HCEC 1CT (cell line): ENCODE measurements at regions not wholly inside any gene's neighbourhood (a gene's known extent, or its start where the extent isn't known, plus 50 kb on each side); places are given as distances from the start of the nearest gene placed in this dataset.
"Not testable (repeated sequence)": the region's sequence is repeated elsewhere in the genome, so short reads cannot be mapped to it uniquely, and the experiment has no call there.

Source experiments
- DNase-seq: peaks from one replicate; pipeline ENCODE4 v3.0.0-alpha.2; 2017

DNA sequence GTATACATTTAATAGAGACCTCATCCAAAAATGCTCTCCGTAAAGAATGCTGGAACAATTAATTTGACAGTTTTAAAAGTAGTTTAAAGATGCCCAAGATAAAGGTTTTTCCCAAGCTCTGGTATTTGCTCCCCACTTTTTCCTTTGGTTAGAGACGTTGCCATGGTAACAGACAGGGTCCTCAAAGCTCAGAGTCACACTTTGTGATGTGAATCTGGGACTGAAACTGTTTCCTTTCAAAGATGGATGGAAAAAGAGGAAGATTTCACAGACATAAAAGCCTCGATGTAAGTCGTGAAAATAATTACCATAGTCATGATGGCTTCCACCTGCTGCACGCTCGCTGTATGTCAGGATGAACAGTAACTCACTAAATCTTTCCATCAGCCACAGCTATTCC lies 229.5 kb downstream of the MSX2 start:
- no peak for DNase-seq

- peak; percentile 25 for DNase-seq
These were observed 226.9 kb downstream of the MSX2 start for GRCh38 chr5:174951151-174951780.

DNA sequence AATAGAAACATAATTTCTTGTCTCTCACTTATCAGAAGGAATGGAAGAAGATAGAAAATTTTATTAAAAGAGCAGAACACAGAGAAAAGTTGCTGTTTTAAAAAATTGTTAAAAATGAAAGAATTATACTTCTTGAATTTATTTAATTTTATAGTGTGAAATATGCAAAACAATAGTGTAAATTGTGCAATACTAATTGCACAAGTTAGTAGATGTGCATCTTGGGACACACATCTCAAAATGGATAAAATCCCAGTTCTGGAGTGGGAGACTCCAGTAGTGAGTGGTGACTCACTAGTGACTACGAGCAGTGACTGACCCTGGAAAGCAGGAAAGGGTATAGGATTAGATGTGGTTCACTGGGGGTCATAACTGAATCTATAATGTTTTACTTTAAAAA lies 223.2 kb downstream of the MSX2 start:
- no peak for DNase-seq

GRCh38 chr5:174945853-174946252 lies 221.5 kb downstream of the MSX2 start:
- no peak for DNase-seq

GRCh38 chr5:174943785-174944184 lies 219.4 kb downstream of the MSX2 start:
- DNase-seq: no peak

DNA sequence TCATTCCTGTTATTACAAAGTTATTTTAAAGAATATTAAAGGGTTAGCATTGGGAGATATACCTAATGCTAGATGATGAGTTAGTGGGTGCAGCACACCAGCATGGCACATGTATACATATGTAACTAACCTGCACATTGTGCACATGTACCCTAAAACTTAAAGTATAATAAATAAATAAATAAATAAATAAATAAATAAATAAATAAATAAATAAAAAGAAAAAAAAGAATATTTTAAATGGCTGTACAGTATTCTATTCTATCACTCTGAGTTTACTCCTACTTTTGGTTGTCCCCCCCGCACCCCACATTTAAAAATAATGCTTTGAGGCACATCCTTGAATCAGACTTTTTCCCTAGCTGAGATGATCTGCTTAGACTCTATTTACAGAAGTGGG lies 218.6 kb downstream of the MSX2 start:
- DNase-seq: not testable (repeated sequence)

GRCh38 chr5:174937201-174938123 lies 213.1 kb downstream of the MSX2 start:
- no peak for DNase-seq

DNA sequence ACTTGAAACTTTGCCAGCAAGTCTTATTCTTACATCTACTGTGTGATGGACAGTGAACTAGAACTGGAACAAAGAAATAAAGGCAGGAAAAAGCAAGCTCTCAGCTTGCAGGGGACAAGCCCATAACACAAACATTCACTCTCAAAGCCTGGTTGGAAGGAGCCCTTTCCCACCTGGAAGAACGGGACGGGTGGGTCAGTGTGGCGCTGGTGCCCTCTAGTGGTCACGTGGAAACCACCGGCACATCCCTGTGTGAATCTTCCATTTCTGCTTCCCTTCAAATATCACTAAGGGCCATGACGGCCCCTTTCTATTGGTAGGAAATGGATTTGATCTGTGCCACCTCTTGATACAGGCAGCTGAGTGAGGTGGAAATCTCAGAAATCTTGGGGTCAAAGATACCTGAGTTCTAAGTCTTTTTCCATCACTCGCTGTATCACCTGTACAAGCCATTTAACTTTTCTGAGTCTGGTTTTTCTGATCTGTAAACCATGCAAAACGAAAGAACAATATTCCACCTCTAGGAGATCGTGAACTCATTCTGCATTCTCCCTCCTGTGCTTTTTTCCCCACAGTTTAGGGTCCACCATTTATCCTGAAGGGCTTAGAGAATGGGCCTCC lies 211.6 kb downstream of the MSX2 start:
- DNase-seq: peak; percentile 16

DNA sequence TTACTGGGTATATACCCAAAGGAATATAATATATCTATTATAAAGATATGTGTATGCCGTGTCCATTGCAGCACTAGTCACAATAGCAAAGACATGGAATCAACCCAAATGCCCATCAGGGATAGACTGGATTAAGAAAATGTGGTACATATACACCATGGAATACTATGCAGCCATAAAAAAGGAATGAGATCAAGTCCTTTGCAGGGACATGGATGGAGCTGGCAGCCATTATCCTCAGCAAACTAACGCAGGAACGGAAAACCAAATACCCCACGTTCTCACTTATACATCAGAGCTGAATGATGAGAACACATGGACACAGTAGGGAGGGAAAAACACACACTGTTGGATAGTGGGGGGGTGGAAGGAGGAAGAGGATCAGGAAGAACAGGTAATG lies 206.7 kb downstream of the MSX2 start:
- DNase-seq: not testable (repeated sequence)

DNA sequence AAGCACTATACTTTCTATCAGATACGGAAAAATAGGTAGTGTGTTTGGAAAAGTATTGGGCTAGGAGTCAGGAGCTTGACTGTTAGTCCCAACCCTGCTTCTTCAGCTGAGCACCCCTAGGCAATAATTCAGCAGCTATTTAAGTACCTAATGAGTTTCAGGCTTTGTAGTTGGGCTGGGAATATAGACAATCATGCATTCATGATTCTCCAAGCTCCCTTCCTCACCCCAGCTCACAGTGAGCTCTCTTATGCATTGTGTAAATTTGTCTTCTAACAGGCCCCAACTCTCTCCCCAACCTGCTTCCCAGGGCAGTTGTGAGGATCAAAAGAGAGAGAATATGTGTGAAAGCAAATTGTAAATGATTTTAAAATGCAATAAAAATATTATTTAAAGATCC lies 201.2 kb downstream of the MSX2 start:
- no peak for DNase-seq

DNA sequence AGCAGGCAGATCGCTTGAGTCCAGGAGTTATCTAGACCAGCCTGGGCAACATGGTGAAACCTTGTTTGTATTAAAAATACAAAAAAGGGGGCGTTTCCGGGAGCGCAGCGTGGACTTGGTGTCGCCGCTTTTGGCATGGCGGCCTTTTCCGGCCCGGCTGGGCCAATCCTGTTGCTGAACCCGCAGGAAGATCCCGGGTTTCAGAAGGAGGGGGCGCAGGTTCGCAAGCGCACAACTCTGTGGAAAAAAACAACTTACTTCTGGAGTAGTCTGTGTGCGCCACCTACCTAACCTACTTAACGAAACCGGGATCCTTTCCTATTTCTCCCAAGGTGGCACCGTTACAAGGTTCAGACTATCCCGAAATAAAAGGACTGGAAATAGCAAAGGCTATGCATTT lies 198.6 kb downstream of the MSX2 start:
- DNase-seq: no peak

DNA sequence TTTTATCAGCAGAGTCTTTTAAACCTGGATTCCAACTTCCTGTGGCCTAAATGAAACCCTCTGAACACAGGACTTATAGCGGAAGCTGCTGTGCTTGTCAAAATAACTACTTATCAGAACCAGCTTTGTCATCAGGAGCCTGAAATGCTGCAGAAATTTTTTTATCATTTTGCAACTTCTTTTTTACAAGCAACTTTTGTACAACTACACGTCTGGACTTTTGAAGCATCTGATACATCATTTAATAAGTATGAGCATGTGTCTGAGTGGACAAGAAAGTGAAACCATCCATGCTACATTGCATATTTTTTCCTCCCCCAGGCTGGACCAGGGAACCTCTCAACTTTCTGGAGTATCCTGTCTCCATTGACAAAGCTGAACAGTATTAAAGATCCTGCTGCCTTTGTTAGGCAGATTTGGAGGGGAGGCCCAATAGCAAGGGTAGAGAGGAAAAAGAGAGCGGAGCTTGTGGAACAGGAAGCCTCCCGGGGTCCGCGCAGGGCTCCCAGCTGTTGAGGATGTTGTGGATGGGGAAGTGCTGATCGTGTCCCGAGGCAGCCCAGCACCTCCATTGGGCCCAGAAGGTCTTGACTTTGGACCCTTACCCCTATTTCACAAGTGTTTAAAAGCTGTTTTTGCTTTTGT lies 196.6 kb downstream of the MSX2 start:
- DNase-seq: no peak

DNA sequence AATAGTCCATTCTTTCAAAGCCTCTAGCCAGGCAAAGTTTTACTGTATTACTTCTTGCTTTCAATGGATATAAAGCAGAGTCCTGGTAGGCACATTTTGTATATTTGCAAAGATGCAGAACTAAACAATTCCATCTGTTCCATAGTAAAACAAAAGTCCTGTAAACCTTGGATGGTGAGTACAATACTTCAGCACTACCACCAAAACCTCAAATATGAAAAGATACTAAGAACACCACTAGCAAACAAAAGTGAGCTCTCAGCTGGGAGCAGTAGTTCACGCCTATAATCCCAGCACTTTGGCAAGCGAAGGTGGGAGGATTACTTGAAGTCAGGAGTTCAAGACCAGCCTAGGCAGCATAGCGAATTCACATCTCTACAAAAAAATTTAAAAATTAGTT lies 195.0 kb downstream of the MSX2 start:
- DNase-seq: no peak

GRCh38 chr5:174918655-174919054 lies 194.3 kb downstream of the MSX2 start:
- DNase-seq: no peak

GRCh38 chr5:174917976-174918554 lies 193.7 kb downstream of the MSX2 start:
- no peak for DNase-seq

- not testable (repeated sequence) for DNase-seq
These were observed 193.1 kb downstream of the MSX2 start for GRCh38 chr5:174917435-174917834.

- DNase-seq: not testable (repeated sequence)
These were observed 192.5 kb downstream of the MSX2 start for GRCh38 chr5:174916924-174917323.

- DNase-seq: no peak
These were observed 191.8 kb downstream of the MSX2 start for GRCh38 chr5:174916227-174916626.

GRCh38 chr5:174911118-174911517 lies 186.7 kb downstream of the MSX2 start:
- DNase-seq: no peak

DNA sequence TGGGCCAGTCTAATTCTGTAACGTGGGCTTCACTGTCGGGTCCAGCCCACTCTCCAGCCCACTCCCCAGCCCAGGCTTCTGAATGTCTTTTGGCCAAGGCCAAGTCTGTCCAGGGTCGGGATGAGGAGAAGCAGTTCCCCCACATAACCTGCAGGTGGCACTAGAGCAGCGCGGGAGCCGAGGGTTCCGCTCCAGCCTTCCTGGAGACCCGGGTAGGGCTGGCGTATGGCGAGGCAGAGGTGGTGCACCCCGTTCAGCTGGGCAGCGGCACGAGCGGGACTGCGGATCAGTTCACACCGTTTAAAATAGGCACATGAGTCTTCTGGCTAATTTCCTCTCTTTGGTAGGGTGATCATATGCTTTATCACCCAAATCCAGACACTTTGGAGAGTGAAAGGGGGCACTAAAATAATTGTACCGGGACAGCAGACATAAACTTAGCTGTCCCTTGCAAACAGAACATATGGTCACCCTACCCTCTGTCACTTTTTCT lies 185.9 kb downstream of the MSX2 start:
- DNase-seq: no peak

DNA sequence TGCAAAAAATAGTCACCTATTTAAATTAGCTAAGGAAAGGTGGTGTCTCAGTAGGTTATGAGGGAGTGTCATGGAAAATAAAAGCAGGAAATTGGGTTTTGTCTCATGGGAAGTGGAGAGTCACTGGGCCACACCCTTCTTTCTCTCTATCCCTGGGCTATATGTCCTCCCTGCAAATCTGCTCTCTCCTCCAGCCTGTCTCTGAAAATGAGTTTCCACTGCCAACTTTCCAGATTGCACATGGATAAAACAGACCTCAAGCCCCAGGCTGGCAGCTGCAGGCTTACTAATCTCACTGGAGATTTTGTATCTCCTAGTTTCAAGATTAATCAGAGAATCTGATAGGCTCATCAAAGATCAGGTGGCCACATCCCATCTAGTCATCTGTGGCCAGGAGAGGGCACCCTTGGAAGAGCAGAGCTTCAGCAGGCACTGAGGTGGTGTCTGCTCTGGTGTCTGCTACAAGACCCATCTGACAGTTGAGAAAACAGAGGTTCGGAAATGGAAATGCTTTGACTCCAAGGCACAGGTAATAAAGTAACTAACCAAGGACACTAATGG lies 178.9 kb downstream of the MSX2 start:
- DNase-seq: no peak

DNA sequence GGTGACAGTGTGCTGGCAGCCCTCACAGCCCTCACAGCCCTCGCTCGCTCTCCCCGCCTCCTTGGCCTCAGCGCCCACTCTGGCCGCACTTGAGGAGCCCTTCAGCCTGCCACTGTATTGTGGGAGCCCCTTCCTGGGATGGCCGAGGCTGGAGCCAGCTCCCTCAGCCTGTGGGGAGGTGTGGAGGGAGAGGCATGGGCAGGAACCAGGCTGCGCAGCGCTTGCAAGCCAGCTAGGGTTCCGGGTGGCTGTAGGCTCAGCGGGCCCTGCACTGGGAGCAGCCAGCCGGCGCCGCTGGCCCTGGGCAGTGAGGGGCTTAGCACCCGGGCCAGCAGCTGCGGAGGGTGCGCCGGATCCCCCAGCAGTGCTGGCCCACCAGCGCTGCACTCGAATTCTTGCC lies 177.0 kb downstream of the MSX2 start:
- no peak for DNase-seq
